ENCODE measurements at regions not wholly inside any gene's neighbourhood (a gene's known extent, or its start where the extent isn't known, plus 50 kb on each side); places are given as distances from the start of the nearest gene placed in this dataset.

DNA sequence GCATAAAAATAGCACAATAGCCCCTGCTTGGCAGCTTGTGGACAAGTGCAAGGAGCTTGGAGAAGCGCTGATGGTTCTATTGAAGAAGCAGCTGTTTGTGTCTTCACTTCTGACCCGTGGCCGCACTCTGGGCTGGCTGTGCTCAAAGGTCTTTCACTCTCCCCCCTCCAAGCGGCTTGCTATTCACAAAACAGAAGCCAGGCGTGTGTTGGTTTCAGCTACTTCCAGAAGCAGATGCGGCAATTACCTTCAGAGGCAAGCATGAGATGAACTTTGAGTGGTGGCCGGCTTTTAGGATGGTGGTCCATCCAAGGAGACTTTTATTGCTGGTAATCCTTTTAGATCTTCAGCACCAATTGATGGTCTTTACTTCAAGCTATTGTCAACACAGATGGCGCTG is 188.5 kb upstream of the ARGLU1 start:
- Histone ChIP-seq H3K36me3 (no peaks in the 10 kb centered on the region), H3K9me3 (no peaks in the 10 kb centered on the region), H3K4me1 (no peaks in the 10 kb centered on the region), H3K27ac (no peak overlapping the region), H3K4me3 (no peak overlapping the region), H3K27me3 (no peaks in the 10 kb centered on the region)
- intact Hi-C loops (cut with DNase I) = no loop called here
- no peak for DNase-seq
- TF ChIP-seq POLR2A (IDR thresholded peaks at IDR 0.05) = no peak
- TF ChIP-seq, protein P1, sequence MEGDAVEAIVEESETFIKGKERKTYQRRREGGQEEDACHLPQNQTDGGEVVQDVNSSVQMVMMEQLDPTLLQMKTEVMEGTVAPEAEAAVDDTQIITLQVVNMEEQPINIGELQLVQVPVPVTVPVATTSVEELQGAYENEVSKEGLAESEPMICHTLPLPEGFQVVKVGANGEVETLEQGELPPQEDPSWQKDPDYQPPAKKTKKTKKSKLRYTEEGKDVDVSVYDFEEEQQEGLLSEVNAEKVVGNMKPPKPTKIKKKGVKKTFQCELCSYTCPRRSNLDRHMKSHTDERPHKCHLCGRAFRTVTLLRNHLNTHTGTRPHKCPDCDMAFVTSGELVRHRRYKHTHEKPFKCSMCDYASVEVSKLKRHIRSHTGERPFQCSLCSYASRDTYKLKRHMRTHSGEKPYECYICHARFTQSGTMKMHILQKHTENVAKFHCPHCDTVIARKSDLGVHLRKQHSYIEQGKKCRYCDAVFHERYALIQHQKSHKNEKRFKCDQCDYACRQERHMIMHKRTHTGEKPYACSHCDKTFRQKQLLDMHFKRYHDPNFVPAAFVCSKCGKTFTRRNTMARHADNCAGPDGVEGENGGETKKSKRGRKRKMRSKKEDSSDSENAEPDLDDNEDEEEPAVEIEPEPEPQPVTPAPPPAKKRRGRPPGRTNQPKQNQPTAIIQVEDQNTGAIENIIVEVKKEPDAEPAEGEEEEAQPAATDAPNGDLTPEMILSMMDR (IDR thresholded peaks at IDR 0.05) = no peak
- WGBS, 2 donors = 48 to 73% methylated on average over 5 to 8 of the region's 8 CpGs

DNA sequence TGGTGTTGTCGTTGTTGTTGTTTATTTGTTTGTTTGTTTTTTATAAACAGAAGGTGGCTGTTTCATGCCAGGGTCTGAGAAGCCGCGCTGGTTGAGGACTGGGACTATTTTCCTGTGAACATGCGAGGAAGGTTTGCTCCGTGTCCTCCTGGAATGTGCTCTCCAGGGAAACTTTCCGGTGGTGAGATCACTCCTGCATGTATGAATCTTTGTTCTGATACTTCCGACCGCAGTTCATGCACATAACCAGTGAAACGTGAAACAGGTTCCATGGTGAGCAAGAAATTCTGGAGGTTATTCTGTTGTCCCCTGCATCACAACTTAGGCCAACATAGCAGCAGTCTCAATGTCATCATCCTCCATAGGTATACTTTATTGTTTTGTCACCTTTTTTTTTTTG is 187.6 kb upstream of the ARGLU1 start:
- Histone ChIP-seq H3K4me3 (no peak overlapping the region), H3K27ac (no peak overlapping the region), H3K4me1 (no peaks in the 10 kb centered on the region), H3K36me3 (no peaks in the 10 kb centered on the region), H3K9me3 (no peaks in the 10 kb centered on the region), H3K27me3 (no peaks in the 10 kb centered on the region)
- no peak for DNase-seq
- TF ChIP-seq, protein P1 (IDR thresholded peaks at IDR 0.05) = no peak
- no peak for TF ChIP-seq POLR2A (IDR thresholded peaks at IDR 0.05)
- intact Hi-C loops (cut with DNase I) = no loop called here
- 83 to 89% methylated on average over 9 of the region's 9 CpGs for WGBS, 2 donors

DNA sequence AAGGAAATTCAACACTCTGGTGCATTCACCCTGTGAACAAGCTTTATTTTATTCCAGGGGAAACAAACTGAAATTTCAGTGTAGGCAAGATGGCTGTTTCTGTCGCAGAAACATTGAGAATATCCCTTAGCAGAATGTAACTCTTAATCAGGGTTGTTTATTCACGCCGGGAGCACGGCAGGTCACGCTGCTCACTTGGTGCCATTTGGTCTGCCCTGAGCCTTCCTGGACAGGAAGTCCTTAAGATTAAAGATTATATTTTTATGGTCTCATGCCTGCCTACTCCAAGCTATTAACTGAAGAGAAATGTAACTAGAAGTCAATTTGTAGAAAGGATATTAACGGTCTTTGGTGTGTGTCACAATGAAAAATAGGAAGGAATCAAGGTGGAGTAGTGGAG is 185.3 kb upstream of the ARGLU1 start:
- Histone ChIP-seq H3K27me3 (no peaks in the 10 kb centered on the region), H3K36me3 (no peaks in the 10 kb centered on the region), H3K4me1 (no peaks in the 10 kb centered on the region), H3K27ac (peak overlapping the region in 2 of 4 donors; percentile 14 to 56), H3K9me3 (no peaks in the 10 kb centered on the region), H3K4me3 (no peak overlapping the region)
- 31 to 61% methylated on average over 6 of the region's 6 CpGs for WGBS, 2 donors
- no peak for TF ChIP-seq POLR2A (IDR thresholded peaks at IDR 0.05)
- TF ChIP-seq, protein P1 (IDR thresholded peaks at IDR 0.05) = no peak
- DNase-seq = no peak
- intact Hi-C loops (cut with DNase I) = no loop called here

DNA sequence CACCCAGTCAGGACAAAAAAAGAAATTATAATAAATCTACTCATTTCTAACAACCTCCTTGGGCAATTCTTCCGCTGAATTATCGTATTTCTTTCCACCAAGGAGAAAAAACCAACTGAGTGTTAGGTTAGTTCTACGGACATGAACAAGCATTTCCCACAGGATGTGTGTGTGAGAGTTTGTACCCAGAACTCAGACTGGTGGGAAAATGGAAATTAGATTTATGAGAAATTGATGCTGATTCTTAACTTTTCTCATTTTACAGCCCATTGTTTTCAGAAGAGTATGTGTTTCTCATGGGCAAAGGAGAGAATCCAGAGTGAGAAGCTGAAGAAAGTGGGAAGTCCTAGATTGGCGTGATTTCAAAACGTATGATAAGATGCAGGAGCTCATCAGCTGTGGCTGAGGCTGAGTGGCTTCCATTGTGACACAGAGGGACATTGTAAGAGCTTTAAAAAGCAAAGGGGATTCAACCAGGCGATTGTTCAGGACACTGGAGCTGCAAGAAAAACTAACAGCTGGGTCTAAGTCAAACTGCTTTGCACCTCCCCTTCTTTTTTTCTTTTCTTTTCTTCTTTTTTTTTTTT is 184.7 kb upstream of the ARGLU1 start:
- no peaks in the 10 kb centered on the region for H3K9me3 ChIP-seq
- peak overlapping the region in 2 of 4 donors; percentile 14 to 56 for H3K27ac ChIP-seq
- no peak for TF ChIP-seq POLR2A (IDR thresholded peaks at IDR 0.05)
- TF ChIP-seq, protein P1 (IDR thresholded peaks at IDR 0.05) = no peak
- WGBS, 2 donors = 47 to 65% methylated on average over 6 of the region's 6 CpGs
- no peak overlapping the region for H3K4me3 ChIP-seq
- no peaks in the 10 kb centered on the region for H3K4me1 ChIP-seq
- DNase-seq = no peak
- no peaks in the 10 kb centered on the region for H3K27me3 ChIP-seq
- intact Hi-C loops (cut with DNase I) = no loop called here
- no peaks in the 10 kb centered on the region for H3K36me3 ChIP-seq

DNA sequence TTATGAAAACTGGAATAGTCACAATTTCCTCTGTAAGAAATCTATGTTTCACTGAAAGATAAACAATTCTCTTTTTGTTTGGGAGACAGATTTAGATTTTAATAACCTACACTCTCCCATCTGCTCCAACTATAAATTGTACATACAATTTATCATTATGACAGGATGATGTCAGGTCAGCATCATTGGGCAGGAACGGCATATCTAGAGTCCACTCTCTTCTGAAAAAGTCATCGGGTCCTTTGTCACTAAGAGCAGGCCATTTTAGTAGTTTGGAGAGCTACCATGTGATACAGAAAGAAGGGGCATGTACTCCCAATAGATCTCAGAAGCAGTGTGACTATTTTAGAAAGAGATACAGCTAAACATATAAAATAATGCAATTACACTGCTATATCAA is 180.8 kb upstream of the ARGLU1 start:
- H3K9me3 ChIP-seq = no peaks in the 10 kb centered on the region
- intact Hi-C loops (cut with DNase I) = no loop called here
- H3K27ac ChIP-seq = no peak overlapping the region
- no peak for TF ChIP-seq POLR2A (IDR thresholded peaks at IDR 0.05)
- TF ChIP-seq, protein P1 (IDR thresholded peaks at IDR 0.05) = no peak
- H3K27me3 ChIP-seq = no peaks in the 10 kb centered on the region
- 27 to 50% methylated on average over 2 of the region's 2 CpGs for WGBS, 2 donors
- no peaks in the 10 kb centered on the region for H3K36me3 ChIP-seq
- no peak for DNase-seq
- H3K4me3 ChIP-seq = no peak overlapping the region
- H3K4me1 ChIP-seq = no peaks in the 10 kb centered on the region
